Heart right ventricle (tissue), 16 donors: ENCODE measurements at regions not wholly inside any gene's neighbourhood (a gene's known extent, or its start where the extent isn't known, plus 50 kb on each side); places are given as distances from the start of the nearest gene placed in this dataset.
"Not testable (repeated sequence)": the region's sequence is repeated elsewhere in the genome, so short reads cannot be mapped to it uniquely, and the experiment has no call there.

Source experiments
- ATAC-seq, 8 donors: fragments of 200-7000 bp; cut with Tn5 transposase; one replicate each; pipeline ENCODE4 v1.9.1; 2020; ENCODE audit warnings: mild to moderate bottlenecking in 8 of 8, moderate library complexity in 8 of 8, moderate number of reproducible peaks in 1 of 8
- DNase-seq, 2 donors: peaks; one replicate each; pipeline ENCODE4 v3.0.0-alpha.2; 2020
- H3K27ac ChIP-seq, 10 donors: fragments of 200-600 bp; sonication (generic) in 2 of 10; one replicate each; pipeline versions ENCODE4 v1.5.0 to v1.8.0; 2020 to 2022; ENCODE audit warnings: mild to moderate bottlenecking in 3 of 10
- H3K27me3 ChIP-seq, 7 donors: fragments of 200-600 bp; one replicate each; pipeline ENCODE4 v1.8.0; 2021 to 2022; ENCODE audit warnings: mild to moderate bottlenecking in 2 of 7
- H3K36me3 ChIP-seq, 9 donors: fragments of 200-600 bp; sonication (generic) in 1 of 9; one replicate each; pipeline versions ENCODE4 v1.5.0 to v1.8.0; 2020 to 2022; ENCODE audit warnings: mild to moderate bottlenecking in 2 of 9
- H3K4me1 ChIP-seq, 9 donors: fragments of 200-600 bp; sonication (generic) in 1 of 9; one replicate each; pipeline versions ENCODE4 v1.5.0 to v1.8.0; 2020 to 2022; ENCODE audit warnings: mild to moderate bottlenecking in 4 of 9
- H3K4me3 ChIP-seq, 10 donors: fragments of 200-600 bp; sonication (generic) in 2 of 10; one replicate each; pipeline versions ENCODE4 v1.5.0 to v1.8.0; 2020 to 2022; ENCODE audit warnings: mild to moderate bottlenecking in 7 of 10, moderate library complexity in 2 of 10
- H3K9me3 ChIP-seq, 11 donors: fragments of 200-600 bp in 10 of 11; sonication (generic) in 2 of 11; one replicate each; pipeline versions ENCODE4 v1.5.0 to v1.8.0; 2013 to 2022; ENCODE audit warnings: mild to moderate bottlenecking in 2 of 11, control low read depth in 1 of 11, moderate library complexity in 1 of 11
- CTCF ChIP-seq, 9 donors: fragments of 200-600 bp; sonication (generic) in 2 of 9; IDR thresholded peaks; one replicate each; pipeline versions ENCODE4 v1.5.0 to v1.8.0; 2021 to 2022; ENCODE audit warnings: antibody characterized with exemption in 9 of 9, mild to moderate bottlenecking in 5 of 9, moderate library complexity in 1 of 9
- WGBS, 2 donors: extraction: QIAGEN DNeasy Blood & Tissue Kit; methylation state at CpG; one replicate each; pipeline ENCODE4 v1.1.7; 2013; ENCODE audit warnings: inconsistent platforms in 1 of 2; 5-methylcytosine and 5-hydroxymethylcytosine counted together
- intact Hi-C, 10 donors: fragments of 100-400 bp; cut with DNase I; formaldehyde crosslinking; loops; one replicate each; pipeline versions ENCODE4 v1.11.1 to v1.14.2; 2022
- donor health status: Arrhythmogenic right ventricular cardiomyopathy.
- donor health status: ischemic (EF 13 %, LVEDD 7.1; RV severe dilation, severe dysfunction).
- donor health status: healthy with polysubstance abuse.
- donor health status: DM: no; HTN: yes; CAD: no.
- donor health status: DM: no; HTN: no; CAD: no.
- donor health status: ischemic (EF 25% LVEDD 6.9; RV normal size, moderate dysfunction).
- donor health status: ischemic (EF 25% LVEDD 5.7; RV mildly dilated, moderate dysfunction).
- donor health status: healthy.
- donor health status: DM: yes; HTN: yes; CAD: no.
- donor health status: Ischemic cardiomyopathy.
- donor health status: ischemic (EF 35%, LVEDD 5.7; RV mildly dilated, moderate dysfunction).
- donor health status: nonischemic (EF 11% LVEDD 7.7; RV severe dilation, severe dysfunction).
- donor health status: DM: yes; HTN: yes; CAD: no.
- donor health status: PGD.
- donor health status: ischemic (EF 29% LVEDD 5.4; RV normal size, mild dysfunction).
- donor health status: nonischemic (EF 23%, LVEDD 6.1; RV moderate dilation, normal function).

- Histone ChIP-seq H3K9me3 (no peaks in the 10 kb centered on the region), H3K27me3 (no peaks in the 10 kb centered on the region), H3K36me3 (no peaks in the 10 kb centered on the region), H3K27ac (no peak overlapping the region), H3K4me3 (no peak overlapping the region), H3K4me1 (no peaks in the 10 kb centered on the region)
- intact Hi-C loops: no loop called here
- DNase-seq: no peak
- TF ChIP-seq CTCF (IDR thresholded peaks at IDR 0.05): no peak
- WGBS, 2 donors: 53 to 60% methylated on average over 5 of the region's 5 CpGs
- ATAC-seq: no peak
Observed at GRCh38 chr7:110421490-110422241, 669.3 kb upstream of the LRRN3 start.

GRCh38 chr7:110432061-110432553 lies 658.8 kb upstream of the LRRN3 start:
- H3K27ac ChIP-seq: no peak overlapping the region
- H3K4me1 ChIP-seq: no peaks in the 10 kb centered on the region
- no peak overlapping the region for H3K4me3 ChIP-seq
- whole genome bisulfite sequencing, 2 donors: 94 to 95% methylated on average over 8 of the region's 8 CpGs
- peaks cover 0 to 1% (median 0%) of the 10 kb centered on the region in 11 donors for H3K9me3 ChIP-seq
- intact Hi-C loops: loop anchor here in 1 of 10 donors (2.0 kb wide), 1 partner anchor 35 kb away; no protein-coding TSS in a partner anchor
- ATAC-seq (no peak), DNase-seq (no peak)
- H3K36me3 ChIP-seq: no peaks in the 10 kb centered on the region
- TF ChIP-seq CTCF (IDR thresholded peaks at IDR 0.05): no peak
- no peaks in the 10 kb centered on the region for H3K27me3 ChIP-seq

- H3K4me1 ChIP-seq, DNase-seq, intact Hi-C loops, H3K27me3 ChIP-seq, H3K4me3 ChIP-seq, H3K9me3 ChIP-seq, H3K27ac ChIP-seq, ATAC-seq, H3K36me3 ChIP-seq: not testable (repeated sequence)
- 93 to 96% methylated on average over 2 of the region's 2 CpGs for WGBS, 2 donors
Observed at GRCh38 chr7:110438926-110439325, 652.0 kb upstream of the LRRN3 start.

- H3K27me3 ChIP-seq: no peaks in the 10 kb centered on the region
- no peak overlapping the region for H3K27ac ChIP-seq
- H3K36me3 ChIP-seq: no peaks in the 10 kb centered on the region
- peaks cover 0 to 5% (median 0%) of the 10 kb centered on the region in 11 donors for H3K9me3 ChIP-seq
- peak in 2 of 8 donors; percentile 48 to 59 for ATAC-seq
- intact Hi-C loops: no loop called here
- no peaks in the 10 kb centered on the region for H3K4me1 ChIP-seq
- WGBS, 2 donors: 19 to 25% methylated on average over 4 of the region's 4 CpGs
- peak in 1 of 2 donors; percentile 6 for DNase-seq
- no peak overlapping the region for H3K4me3 ChIP-seq
- peak in 7 of 9 donors; percentile 8 to 40 (median 33) for TF ChIP-seq CTCF (IDR thresholded peaks at IDR 0.05)
Observed at GRCh38 chr7:110442381-110442837, 648.5 kb upstream of the LRRN3 start.

- intact Hi-C loops: no loop called here
- Histone ChIP-seq H3K9me3 (no peaks in the 10 kb centered on the region), H3K27ac (no peak overlapping the region)
Observed at GRCh38 chr7:110446658-110447057, 644.3 kb upstream of the LRRN3 start.

More at GRCh38 chr7:110446658-110447057, 644.3 kb upstream of the LRRN3 start:
- DNase-seq (no peak), ATAC-seq (no peak)
- no peak overlapping the region for H3K4me3 ChIP-seq
- no peaks in the 10 kb centered on the region for H3K4me1 ChIP-seq
- H3K27me3 ChIP-seq: no peaks in the 10 kb centered on the region
- WGBS, 2 donors: 89 to 90% methylated on average over 6 of the region's 6 CpGs
- no peaks in the 10 kb centered on the region for H3K36me3 ChIP-seq
- TF ChIP-seq CTCF (IDR thresholded peaks at IDR 0.05): no peak
